ENCODE measurements at regions not wholly inside any gene's neighbourhood (a gene's known extent, or its start where the extent isn't known, plus 50 kb on each side); places are given as distances from the start of the nearest gene placed in this dataset.

GRCh38 chr1:240691909-240692705 lies 80.2 kb upstream of the GREM2 start:
- peak; percentile 88 for TF ChIP-seq CTCF (IDR thresholded peaks at IDR 0.05; ENCODE audit: low read depth, low read length)
- peak overlapping the region; percentile 40 for H3K4me3 ChIP-seq (ENCODE audit: low read depth, low read length)

DNA sequence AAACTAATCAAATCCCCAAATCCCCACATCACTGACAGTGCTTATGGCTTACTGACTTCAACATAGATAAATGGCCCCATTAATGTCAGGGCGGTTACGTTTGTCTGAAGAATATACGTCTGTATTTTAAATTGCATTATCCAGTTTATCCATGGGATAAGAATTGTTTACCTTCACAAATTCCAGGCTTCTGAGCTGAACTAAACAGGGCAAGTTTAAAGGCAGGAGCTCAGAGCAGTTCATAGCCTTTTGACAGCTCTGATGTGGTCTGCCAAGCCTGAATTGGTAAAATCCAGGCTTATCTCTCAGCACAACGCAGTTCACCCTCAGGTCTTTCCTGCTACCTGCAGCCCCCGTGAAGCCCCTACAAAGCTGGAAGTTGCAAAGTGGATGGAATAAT lies 79.5 kb upstream of the GREM2 start:
- H3K4me3 ChIP-seq (ENCODE audit: low read depth, low read length): peak overlapping the region; percentile 40
- no peak for TF ChIP-seq CTCF (IDR thresholded peaks at IDR 0.05; ENCODE audit: low read depth, low read length)

GRCh38 chr1:240687820-240688219 lies 75.9 kb upstream of the GREM2 start:
- H3K4me3 ChIP-seq (ENCODE audit: low read depth, low read length): no peak overlapping the region
- TF ChIP-seq CTCF (IDR thresholded peaks at IDR 0.05; ENCODE audit: low read depth, low read length): no peak

DNA sequence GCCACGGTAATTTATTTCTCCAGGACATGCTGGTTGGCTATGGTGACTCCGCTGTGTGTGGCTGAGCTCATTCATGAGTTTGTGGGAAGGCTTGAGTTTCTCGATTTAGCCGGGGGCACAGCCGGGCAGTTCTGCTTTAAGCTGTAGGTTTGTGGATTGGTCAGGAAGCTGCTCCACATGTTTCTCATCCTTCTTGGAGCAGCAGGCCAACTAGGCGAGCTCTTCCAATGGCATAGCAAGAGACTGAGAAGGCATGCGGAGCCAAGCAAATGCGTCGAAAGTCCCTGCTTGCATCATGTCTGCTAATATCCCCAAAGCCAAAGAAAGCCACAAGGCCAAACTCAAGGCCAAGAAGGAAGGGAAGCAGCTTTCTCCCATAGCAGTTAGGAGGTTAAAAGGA lies 71.6 kb upstream of the GREM2 start:
- no peak overlapping the region for H3K4me3 ChIP-seq (ENCODE audit: low read depth, low read length)
- TF ChIP-seq CTCF (IDR thresholded peaks at IDR 0.05; ENCODE audit: low read depth, low read length): no peak

- no peak for TF ChIP-seq CTCF (IDR thresholded peaks at IDR 0.05; ENCODE audit: low read depth, low read length)
- no peak overlapping the region for H3K4me3 ChIP-seq (ENCODE audit: low read depth, low read length)
Measured at GRCh38 chr1:240682859-240683242, 70.9 kb upstream of the GREM2 start.

DNA sequence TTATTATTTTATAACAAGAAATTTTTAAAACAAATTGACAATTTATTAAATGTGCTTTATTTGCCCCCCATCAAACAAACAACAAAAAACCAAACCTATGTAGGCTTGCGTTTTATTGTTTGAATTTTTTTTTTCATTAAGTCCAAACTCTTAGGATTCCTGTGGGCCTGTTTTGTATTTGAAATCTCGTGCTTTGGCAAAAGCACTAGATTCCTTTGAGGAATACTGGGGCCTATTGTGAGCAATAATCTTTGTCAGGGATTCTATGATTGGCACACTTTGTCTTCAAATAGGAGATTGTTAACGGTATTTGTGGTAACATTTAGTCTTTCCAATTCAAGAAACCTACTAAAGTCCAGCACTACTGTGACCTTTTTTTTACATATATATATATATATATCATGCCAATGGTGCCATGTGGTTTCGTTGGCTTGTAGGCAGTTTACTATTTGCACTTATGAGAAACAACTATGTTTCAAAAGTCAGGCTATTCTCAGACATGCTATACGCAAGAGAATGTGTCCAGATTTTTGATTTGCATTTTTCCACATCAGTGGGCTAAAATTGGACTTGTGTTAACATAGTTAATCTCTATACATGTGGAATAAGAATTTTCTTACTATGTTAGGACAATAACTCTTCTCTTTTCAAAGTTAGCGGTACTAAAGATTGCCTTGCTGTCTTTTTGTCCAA lies 70.4 kb upstream of the GREM2 start:
- no peak for TF ChIP-seq CTCF (IDR thresholded peaks at IDR 0.05; ENCODE audit: low read depth, low read length)
- no peak overlapping the region for H3K4me3 ChIP-seq (ENCODE audit: low read depth, low read length)

DNA sequence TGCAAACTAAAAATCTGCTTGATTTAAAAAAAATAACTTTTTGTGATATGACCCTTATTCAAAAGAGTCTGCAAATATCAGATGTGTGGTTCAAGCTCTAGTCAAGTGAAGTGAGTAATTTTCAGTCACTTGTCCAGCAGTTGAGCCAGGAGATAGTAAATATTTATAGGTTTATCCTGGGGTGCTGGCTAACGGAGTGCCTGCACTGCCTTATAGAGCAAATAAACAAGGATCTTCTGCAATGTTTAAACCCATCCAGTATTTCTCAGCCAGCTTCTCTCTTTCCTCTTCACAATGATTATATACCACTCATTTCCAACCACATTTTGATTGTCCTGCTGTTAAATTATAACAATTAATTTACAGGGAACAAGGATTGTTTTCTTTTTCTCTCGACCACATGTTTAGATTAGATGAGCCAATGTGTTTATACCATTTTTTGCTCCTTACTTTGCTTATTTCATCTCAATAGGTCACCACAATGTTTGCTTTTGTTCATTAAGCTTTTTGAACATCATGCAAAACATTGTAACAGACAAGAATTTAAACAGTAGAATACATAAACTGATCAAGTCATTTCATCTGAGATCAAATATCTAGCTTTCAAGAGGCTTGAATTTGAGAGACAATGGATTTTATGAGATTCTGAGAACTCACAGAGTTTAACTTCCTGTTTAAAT lies 60.3 kb upstream of the GREM2 start:
- no peak overlapping the region for H3K4me3 ChIP-seq (ENCODE audit: low read depth, low read length)
- no peak for TF ChIP-seq CTCF (IDR thresholded peaks at IDR 0.05; ENCODE audit: low read depth, low read length)
